Liver (tissue), 8 donors: ENCODE measurements at regions not wholly inside any gene's neighbourhood (a gene's known extent, or its start where the extent isn't known, plus 50 kb on each side); places are given as distances from the start of the nearest gene placed in this dataset.

ENCODE experiments used
- DNase-seq: peaks from one replicate; pipeline ENCODE4 v3.0.0-alpha.2; 2017; ENCODE audit warnings: low spot score
- H3K27ac ChIP-seq, 2 donors: one replicate each; pipeline ENCODE4 v1.7.0; 2013; ENCODE audit warnings: inconsistent platforms in 2 of 2, low read length in 2 of 2, control low read depth in 1 of 2, low read depth in 1 of 2, mild to moderate bottlenecking in 1 of 2
- H3K27me3 ChIP-seq, 4 donors: one replicate each; pipeline versions ENCODE4 v1.6.1 to v1.7.0; 2013; ENCODE audit warnings: low read length in 3 of 4, inconsistent platforms in 1 of 4, mild to moderate bottlenecking in 1 of 4, moderate library complexity in 1 of 4; ENCODE audit not compliant: control insufficient read depth in 4 of 4, insufficient read depth in 4 of 4
- H3K36me3 ChIP-seq, 4 donors: one replicate each; pipeline versions ENCODE4 v1.6.1 to v1.7.0; 2013; ENCODE audit warnings: low read length in 3 of 4, mild to moderate bottlenecking in 3 of 4, low read depth in 1 of 4, moderate library complexity in 1 of 4; ENCODE audit not compliant: control insufficient read depth in 4 of 4, insufficient read depth in 3 of 4
- H3K4me1 ChIP-seq, 4 donors: one replicate each; pipeline versions ENCODE4 v1.6.1 to v1.7.0; 2013; ENCODE audit warnings: low read length in 3 of 4, mild to moderate bottlenecking in 3 of 4, moderate library complexity in 1 of 4; ENCODE audit not compliant: control insufficient read depth in 4 of 4, insufficient read depth in 4 of 4
- H3K4me3 ChIP-seq, 3 donors: one replicate each; pipeline versions ENCODE4 v1.6.1 to v1.7.0; 2013; ENCODE audit warnings: low read length in 3 of 3, control low read depth in 1 of 3, low read depth in 1 of 3, mild to moderate bottlenecking in 1 of 3
- H3K9ac ChIP-seq, 2 donors: one replicate each; pipeline ENCODE4 v1.7.0; 2013; ENCODE audit warnings: low read length in 2 of 2, mild to moderate bottlenecking in 2 of 2, moderate library complexity in 2 of 2, control low read depth in 1 of 2, low read depth in 1 of 2
- H3K9me3 ChIP-seq, 4 donors: one replicate each; pipeline versions ENCODE4 v1.6.1 to v1.7.0; 2013; ENCODE audit warnings: low read length in 3 of 4; ENCODE audit not compliant: control insufficient read depth in 4 of 4
- ATF3 ChIP-seq: IDR thresholded peaks from 2 replicates; pipeline ENCODE4 v1.6.1; 2016; ENCODE audit warnings: antibody characterized with exemption
- CTCF ChIP-seq: fragments of 150-350 bp; IDR thresholded peaks from 2 replicates; pipeline ENCODE4 v1.5.1; 2017; ENCODE audit warnings: improper control_type of control experiment, low read depth, low read length; ENCODE audit not compliant: missing input control
- EGR1 ChIP-seq, 2 donors: IDR thresholded peaks; 2 replicates each; pipeline ENCODE4 v1.6.1; 2016 to 2018; ENCODE audit warnings: antibody characterized with exemption in 2 of 2, low read depth in 2 of 2
- FOXA1 ChIP-seq: IDR thresholded peaks from 2 replicates; pipeline ENCODE4 v1.6.1; 2016; ENCODE audit warnings: antibody characterized with exemption
- FOXA2 ChIP-seq: IDR thresholded peaks from 2 replicates; pipeline ENCODE4 v1.6.1; 2016; ENCODE audit warnings: antibody characterized with exemption
- GABPA ChIP-seq, 2 donors: IDR thresholded peaks in 1 of 2; conservative IDR thresholded peaks in 1 of 2; 2 replicates each; pipeline ENCODE4 v1.6.1; 2016; ENCODE audit warnings: antibody characterized with exemption in 2 of 2, mild to moderate bottlenecking in 1 of 2, moderate library complexity in 1 of 2
- HNF4A ChIP-seq, 2 donors: conservative IDR thresholded peaks; 2 replicates each; pipeline ENCODE4 v1.6.1; 2016; ENCODE audit warnings: antibody characterized with exemption in 2 of 2, mild to moderate bottlenecking in 2 of 2
- HNF4G ChIP-seq: IDR thresholded peaks from 2 replicates; pipeline ENCODE4 v1.6.1; 2016; ENCODE audit warnings: antibody characterized with exemption
- JUND ChIP-seq, 2 donors: IDR thresholded peaks; 2 replicates each; pipeline ENCODE4 v1.6.1; 2016; ENCODE audit warnings: antibody characterized with exemption in 2 of 2
- MAX ChIP-seq: IDR thresholded peaks from 2 replicates; pipeline ENCODE4 v1.6.1; 2016; ENCODE audit warnings: antibody characterized with exemption
- NR2F2 ChIP-seq: IDR thresholded peaks from 2 replicates; pipeline ENCODE4 v1.6.1; 2016; ENCODE audit warnings: antibody characterized with exemption
- RAD21 ChIP-seq, 2 donors: IDR thresholded peaks; 2 replicates each; pipeline ENCODE4 v1.6.1; 2016; ENCODE audit warnings: antibody characterized with exemption in 2 of 2, mild to moderate bottlenecking in 2 of 2
- RXRA ChIP-seq, 2 donors: IDR thresholded peaks; 2 replicates each; pipeline ENCODE4 v1.6.1; 2017 to 2018; ENCODE audit warnings: antibody characterized with exemption in 2 of 2, mild to moderate bottlenecking in 1 of 2
- SP1 ChIP-seq: IDR thresholded peaks from 2 replicates; pipeline ENCODE4 v1.6.1; 2018; ENCODE audit warnings: antibody characterized with exemption, mild to moderate bottlenecking
- TAF1 ChIP-seq: conservative IDR thresholded peaks from 2 replicates; pipeline ENCODE4 v1.6.1; 2016; ENCODE audit warnings: antibody characterized with exemption, mild to moderate bottlenecking
- YY1 ChIP-seq: IDR thresholded peaks from 2 replicates; pipeline ENCODE4 v1.6.1; 2016; ENCODE audit warnings: antibody characterized with exemption, mild to moderate bottlenecking
- ZBTB33 ChIP-seq: IDR thresholded peaks from 2 replicates; pipeline ENCODE4 v1.6.1; 2016; ENCODE audit warnings: antibody characterized with exemption
- WGBS: extraction: QIAGEN DNeasy Blood & Tissue Kit; methylation state at CpG from one replicate; pipeline ENCODE4 v1.1.7; 2013; 5-methylcytosine and 5-hydroxymethylcytosine counted together
- donor health status: healthy.
- donor health status: healthy.
- donor health status: healthy.
- donor health status: healthy.
- donor health status: healthy.

- H3K9me3 ChIP-seq = no peaks in the 10 kb centered on the region
- H3K4me1 ChIP-seq = no peaks in the 10 kb centered on the region
- H3K4me3 ChIP-seq = no peak overlapping the region
- no peak overlapping the region for H3K9ac ChIP-seq
- WGBS = 81% methylated on average over 3 of the region's 3 CpGs
- no peaks in the 10 kb centered on the region for H3K36me3 ChIP-seq
- H3K27ac ChIP-seq = no peak overlapping the region
- no peak for DNase-seq
- H3K27me3 ChIP-seq = no peaks in the 10 kb centered on the region
- TF ChIP-seq ATF3 (no peak), MAX (no peak), FOXA1 (no peak), CTCF (no peak), HNF4G (no peak), FOXA2 (no peak), RXRA (IDR thresholded peaks at IDR 0.05) (no peak), GABPA (IDR thresholded peaks at IDR 0.05 in 1 of 2, conservative IDR thresholded peaks at IDR 0.05 in 1 of 2) (no peak), RAD21 (IDR thresholded peaks at IDR 0.05) (no peak), EGR1 (IDR thresholded peaks at IDR 0.05; ENCODE audit: low read depth in 2 of 2) (no peak), YY1 (no peak), TAF1 (no peak), NR2F2 (no peak), SP1 (no peak), HNF4A (conservative IDR thresholded peaks at IDR 0.05) (no peak), JUND (IDR thresholded peaks at IDR 0.05) (no peak), ZBTB33 (no peak)
Measured at GRCh38 chr2:136612079-136612478, 153.3 kb upstream of the THSD7B start.

- WGBS = 40% methylated on average over 1 of the region's 1 CpG
- H3K4me3 ChIP-seq = no peak overlapping the region
- no peak overlapping the region for H3K9ac ChIP-seq
- no peaks in the 10 kb centered on the region for H3K27me3 ChIP-seq
- no peaks in the 10 kb centered on the region for H3K9me3 ChIP-seq
- DNase-seq = no peak
- H3K4me1 ChIP-seq = no peaks in the 10 kb centered on the region
- H3K36me3 ChIP-seq = no peaks in the 10 kb centered on the region
- no peak overlapping the region for H3K27ac ChIP-seq
- TF ChIP-seq ATF3 (no peak), ZBTB33 (no peak), HNF4G (no peak), RXRA (IDR thresholded peaks at IDR 0.05) (no peak)
Measured at GRCh38 chr2:136611451-136611850, 153.9 kb upstream of the THSD7B start.
